IPS DF 4.7 (cell line): ENCODE measurements at regions not wholly inside any gene's neighbourhood (a gene's known extent, or its start where the extent isn't known, plus 50 kb on each side); places are given as distances from the start of the nearest gene placed in this dataset.

ENCODE experiments used
- DNase-seq: peaks from one replicate; pipeline ENCODE4 v3.0.0-alpha.2; 2013; ENCODE audit warnings: low spot score; ENCODE audit errors: extremely low read depth

- DNase-seq: no peak
Measured at GRCh38 chr5:159814222-159814621, 102.1 kb upstream of the ADRA1B start.

- no peak for DNase-seq
Measured at GRCh38 chr5:159814805-159815585, 101.3 kb upstream of the ADRA1B start.

GRCh38 chr5:159817262-159818029 is 98.8 kb upstream of the ADRA1B start:
- DNase-seq: no peak

GRCh38 chr5:159819591-159820411 is 96.5 kb upstream of the ADRA1B start:
- DNase-seq: no peak

GRCh38 chr5:159820692-159821091 is 95.6 kb upstream of the ADRA1B start:
- no peak for DNase-seq

- no peak for DNase-seq
Measured at GRCh38 chr5:159821461-159821940, 94.8 kb upstream of the ADRA1B start.

GRCh38 chr5:159824188-159825161 is 91.8 kb upstream of the ADRA1B start:
- no peak for DNase-seq

- DNase-seq: no peak
Measured at GRCh38 chr5:159825551-159826051, 90.7 kb upstream of the ADRA1B start.

GRCh38 chr5:159826351-159827214 is 89.7 kb upstream of the ADRA1B start:
- DNase-seq: no peak

- no peak for DNase-seq
Measured at GRCh38 chr5:159827861-159828260, 88.4 kb upstream of the ADRA1B start.

GRCh38 chr5:159832073-159832472 is 84.2 kb upstream of the ADRA1B start:
- no peak for DNase-seq

- DNase-seq: no peak
Measured at GRCh38 chr5:159833088-159833487, 83.2 kb upstream of the ADRA1B start.

GRCh38 chr5:159833846-159834245 is 82.4 kb upstream of the ADRA1B start:
- no peak for DNase-seq

GRCh38 chr5:159835548-159835947 is 80.7 kb upstream of the ADRA1B start:
- no peak for DNase-seq

GRCh38 chr5:159836691-159837090 is 79.6 kb upstream of the ADRA1B start:
- no peak for DNase-seq

GRCh38 chr5:159837860-159838259 is 78.4 kb upstream of the ADRA1B start:
- DNase-seq: no peak

- no peak for DNase-seq
Measured at GRCh38 chr5:159838551-159839222, 77.6 kb upstream of the ADRA1B start.

- no peak for DNase-seq
Measured at GRCh38 chr5:159844267-159845121, 71.8 kb upstream of the ADRA1B start.
